NCI-H460 (cell line): ENCODE measurements at regions not wholly inside any gene's neighbourhood (a gene's known extent, or its start where the extent isn't known, plus 50 kb on each side); places are given as distances from the start of the nearest gene placed in this dataset.
"Not testable (repeated sequence)": the region's sequence is repeated elsewhere in the genome, so short reads cannot be mapped to it uniquely, and the experiment has no call there.

Experiments used
- DNase-seq: peaks from one replicate; pipeline ENCODE4 v3.0.0-alpha.2; 2016; ENCODE audit warnings: low read depth; ENCODE audit errors: extremely low read depth

- no peak for DNase-seq
Observed at GRCh38 chr4:179597301-179597700, 2155.1 kb upstream of the AGA start.

- no peak for DNase-seq
Observed at GRCh38 chr4:179601671-179602070, 2159.4 kb upstream of the AGA start.

DNA sequence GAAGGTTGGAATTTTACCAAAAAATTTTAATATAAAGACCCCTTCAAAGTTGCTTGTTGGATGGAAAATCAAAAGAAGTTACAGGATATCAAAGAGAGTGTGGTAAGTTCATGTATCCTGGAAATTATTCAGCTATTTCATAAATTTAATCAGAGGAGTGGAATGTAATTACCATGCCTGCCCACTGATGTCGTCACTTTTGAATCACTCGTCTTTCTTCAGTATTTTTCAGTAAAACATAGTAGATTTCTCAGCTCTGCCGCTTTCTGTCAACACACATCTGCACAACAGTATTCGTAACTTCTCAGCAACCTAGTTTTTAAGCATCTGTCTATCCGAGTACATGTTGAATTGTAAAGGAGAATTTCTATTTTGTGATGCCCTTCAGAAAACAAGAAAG, 2163.0 kb upstream of the AGA start:
- no peak for DNase-seq

GRCh38 chr4:179607003-179607402, 2164.8 kb upstream of the AGA start:
- DNase-seq: no peak

- no peak for DNase-seq
Observed at GRCh38 chr4:179615704-179616103, 2173.5 kb upstream of the AGA start.

DNA sequence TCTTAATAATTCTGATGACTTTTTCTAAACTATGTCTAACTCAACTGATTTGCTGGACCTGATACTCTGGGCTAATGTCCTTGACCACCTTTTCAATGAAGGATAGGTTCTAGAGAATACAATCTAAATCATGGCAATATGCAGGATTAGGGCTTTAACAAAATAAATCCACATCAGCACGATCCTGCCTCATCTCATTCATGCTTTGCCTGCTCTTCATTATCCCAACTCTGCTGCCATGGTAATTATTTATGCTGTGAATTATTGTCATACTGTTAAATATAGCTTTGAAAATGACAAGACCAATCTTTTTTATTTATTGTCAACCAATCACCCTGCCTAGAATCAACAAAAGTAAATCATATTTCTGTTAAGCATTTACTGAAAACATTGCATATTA, 2176.7 kb upstream of the AGA start:
- no peak for DNase-seq

GRCh38 chr4:179624768-179625181, 2182.5 kb upstream of the AGA start:
- DNase-seq: no peak

GRCh38 chr4:179625406-179625805, 2183.2 kb upstream of the AGA start:
- DNase-seq: no peak

DNA sequence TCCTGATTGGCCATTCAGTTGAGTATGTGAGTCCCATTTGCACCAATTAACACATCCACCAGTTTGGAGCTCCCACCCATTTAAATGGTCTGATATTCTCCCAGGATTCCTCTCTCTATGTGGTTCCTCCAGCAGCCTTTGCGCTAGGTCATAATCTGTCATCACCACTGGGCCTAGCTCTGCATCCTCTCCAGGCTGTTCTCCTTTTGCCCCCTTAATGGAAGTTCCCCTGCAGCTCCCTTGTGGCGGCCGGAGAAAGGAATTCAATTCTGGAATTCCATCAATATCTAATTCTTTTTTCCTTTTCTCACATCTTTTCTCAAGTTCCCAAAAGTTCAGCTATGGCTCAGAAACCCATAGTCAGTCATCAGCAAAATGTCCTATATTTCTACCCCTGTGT, 2184.4 kb upstream of the AGA start:
- no peak for DNase-seq

DNA sequence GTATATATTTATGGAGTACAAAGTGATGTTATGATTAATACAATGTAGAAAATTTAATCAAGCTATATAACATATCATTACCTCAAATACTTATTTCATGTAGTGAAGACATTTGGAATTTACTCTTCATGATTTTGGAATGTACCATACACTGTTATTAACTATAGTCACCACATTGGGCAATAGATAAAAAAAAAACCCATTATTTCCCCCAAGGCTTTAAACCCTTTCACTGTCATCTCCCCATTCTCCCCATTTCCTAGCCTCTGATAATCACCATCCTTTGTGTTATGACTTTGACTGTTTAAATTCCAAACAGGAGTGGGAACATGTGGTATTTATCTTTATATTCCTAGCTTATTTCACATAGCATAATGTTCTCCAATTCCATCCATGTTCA, 2189.1 kb upstream of the AGA start:
- DNase-seq: no peak

DNA sequence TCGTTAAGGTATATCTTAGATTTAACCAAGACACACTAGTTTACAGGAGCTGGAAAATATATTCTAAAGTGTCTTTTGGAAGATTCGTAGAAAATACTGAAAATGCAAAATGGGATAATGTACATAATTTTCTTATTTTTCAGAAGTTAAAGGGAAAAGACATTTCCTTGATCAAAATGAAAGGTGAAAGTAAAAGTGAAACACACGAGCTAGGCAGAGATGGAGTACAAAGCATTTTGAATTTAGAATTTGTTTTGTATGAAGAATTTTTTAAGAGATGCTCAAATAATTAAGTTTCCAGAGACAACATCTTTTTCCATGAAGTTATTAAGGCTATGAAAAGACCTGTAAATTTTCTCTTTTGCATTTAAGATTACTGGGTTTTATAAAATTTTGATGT, 2192.6 kb upstream of the AGA start:
- no peak for DNase-seq

- no peak for DNase-seq
Observed at GRCh38 chr4:179662522-179662921, 2220.3 kb upstream of the AGA start.

- DNase-seq: no peak
Observed at GRCh38 chr4:179663641-179664429, 2221.6 kb upstream of the AGA start.

GRCh38 chr4:179664430-179665027, 2222.3 kb upstream of the AGA start:
- DNase-seq: no peak

DNA sequence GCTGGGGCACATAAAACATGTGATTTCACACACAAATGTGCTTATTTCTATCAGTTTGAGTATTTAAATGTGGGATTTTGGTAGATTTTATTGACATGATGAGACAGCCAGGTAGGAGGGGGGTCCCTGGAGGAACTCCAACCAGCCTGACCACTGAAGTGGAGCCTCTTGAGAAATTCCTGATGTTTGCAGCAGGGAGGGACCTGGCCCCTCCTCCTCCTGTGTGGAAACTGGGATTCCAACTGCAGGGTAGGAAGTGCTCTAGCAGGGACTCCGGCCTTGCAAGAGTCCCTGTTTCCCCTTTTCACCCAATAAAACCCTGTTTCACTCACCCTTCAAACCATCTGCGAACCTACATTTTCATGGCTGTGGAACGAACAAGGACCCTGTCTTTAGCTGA, 2224.0 kb upstream of the AGA start:
- DNase-seq: no peak

DNA sequence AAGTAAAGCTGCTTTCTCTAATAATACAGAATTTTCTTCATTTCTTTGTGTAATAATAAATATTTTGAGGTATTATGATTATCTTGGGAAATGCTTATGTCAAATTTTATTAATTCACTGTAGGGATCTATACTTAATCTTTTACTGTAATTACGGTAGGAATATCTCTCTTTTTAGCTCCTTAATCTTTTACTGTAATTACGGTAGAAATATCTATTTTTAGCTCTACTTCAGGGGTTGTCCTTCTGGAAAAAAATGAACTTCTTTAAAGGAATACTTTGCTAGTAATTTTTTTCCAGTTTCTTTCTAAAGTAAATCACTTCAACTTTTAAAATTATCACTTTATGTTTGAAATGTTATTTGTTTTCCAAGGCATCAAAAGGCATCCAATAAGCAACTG, 2229.4 kb upstream of the AGA start:
- DNase-seq: no peak

GRCh38 chr4:179678093-179678814, 2236.0 kb upstream of the AGA start:
- no peak for DNase-seq

DNA sequence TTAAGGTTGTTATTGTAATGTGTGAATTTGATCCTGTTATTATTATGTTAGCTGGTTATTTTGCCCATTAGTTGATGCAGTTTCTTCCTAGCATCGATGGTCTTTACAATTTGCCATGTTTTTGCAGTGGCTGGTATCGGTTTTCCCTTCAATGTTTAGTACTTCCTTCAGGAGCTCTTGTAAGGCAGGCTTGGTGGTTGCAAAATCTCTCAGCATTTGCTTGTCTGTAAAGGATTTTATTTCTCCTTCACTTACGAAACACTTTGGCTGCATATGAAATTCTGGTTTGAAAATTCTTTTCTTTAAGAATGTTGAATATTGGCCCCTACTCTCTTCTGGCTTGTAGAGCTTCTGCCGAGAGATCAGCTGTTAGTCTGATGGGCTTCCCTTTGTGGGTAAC, 2241.4 kb upstream of the AGA start:
- not testable (repeated sequence) for DNase-seq

DNA sequence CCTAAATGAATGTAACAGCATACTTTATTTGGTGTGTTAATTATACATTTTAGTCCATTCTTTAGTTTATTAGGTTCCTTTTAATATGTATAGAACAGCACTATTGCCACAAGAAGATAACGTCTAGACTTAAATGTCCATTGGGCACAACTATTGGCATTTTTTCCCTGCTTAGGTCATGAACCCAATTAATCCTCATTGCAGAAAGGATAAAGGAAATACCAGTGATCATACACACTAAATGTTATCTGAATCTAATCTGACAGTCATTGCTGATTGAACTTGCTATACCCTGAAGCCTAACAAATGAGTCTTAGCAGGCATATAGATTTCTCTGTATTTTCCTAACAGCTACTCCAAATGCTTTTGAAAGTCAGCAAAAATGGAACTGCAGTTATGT, 2250.0 kb upstream of the AGA start:
- no peak for DNase-seq

GRCh38 chr4:179695175-179695574, 2252.9 kb upstream of the AGA start:
- no peak for DNase-seq

DNA sequence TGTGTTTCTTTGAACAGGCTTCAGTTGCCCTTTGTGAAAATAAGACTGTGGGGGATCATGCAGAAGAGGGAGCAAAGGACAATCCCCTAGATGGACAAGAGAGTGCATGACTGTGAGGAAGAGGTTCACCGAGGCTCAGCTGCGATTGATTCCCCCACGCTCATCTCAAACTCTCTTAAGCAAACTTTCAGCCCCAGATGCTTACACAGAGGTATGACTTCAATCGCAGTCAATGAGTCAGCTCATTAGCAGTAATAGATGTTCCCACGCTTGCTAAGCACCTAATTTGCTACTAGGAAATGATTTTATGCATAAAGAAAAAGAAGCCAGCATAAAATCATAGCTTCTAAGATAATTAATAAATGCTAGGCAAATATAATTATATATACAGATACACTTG, 2256.1 kb upstream of the AGA start:
- DNase-seq: no peak
